ENCODE measurements at regions not wholly inside any gene's neighbourhood (a gene's known extent, or its start where the extent isn't known, plus 50 kb on each side); places are given as distances from the start of the nearest gene placed in this dataset.
A peak's percentile ranks its signal among the peaks of the same experiment; 100 is the strongest.

DNA sequence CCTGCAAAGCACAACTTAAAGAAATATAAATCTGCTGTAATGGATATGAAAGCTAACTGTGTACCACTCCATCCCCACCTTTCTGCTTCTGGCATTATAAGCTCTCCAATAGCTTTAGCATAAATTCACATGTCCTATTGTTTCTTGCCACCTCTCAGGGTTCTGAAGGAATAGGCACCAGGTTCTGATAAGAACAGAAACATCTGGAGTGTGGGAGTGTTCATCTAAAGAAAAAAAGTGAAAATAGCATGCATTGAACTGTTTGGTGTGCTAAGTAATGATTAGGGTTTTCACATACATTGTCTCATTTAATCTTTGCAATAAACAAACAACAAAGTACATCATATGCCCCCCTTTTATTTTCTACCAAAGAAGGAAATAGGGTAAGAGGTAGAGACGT lies 72.3 kb downstream of the FAM76B start:
- Mint-ChIP-seq H3K4me3 (ENCODE audit: unreplicated experiment) (no peak overlapping the region), H3K9me3 (ENCODE audit: low read depth) (no peaks in the 10 kb centered on the region), H3K27ac (ENCODE audit: unreplicated experiment) (no peak overlapping the region), H3K36me3 (ENCODE audit: low read depth) (no peaks in the 10 kb centered on the region), H3K4me1 (ENCODE audit: low read depth) (peaks cover 51% of the 10 kb centered on the region), H3K27me3 (ENCODE audit: low read depth) (no peaks in the 10 kb centered on the region)
- TF ChIP-seq, protein P1, sequence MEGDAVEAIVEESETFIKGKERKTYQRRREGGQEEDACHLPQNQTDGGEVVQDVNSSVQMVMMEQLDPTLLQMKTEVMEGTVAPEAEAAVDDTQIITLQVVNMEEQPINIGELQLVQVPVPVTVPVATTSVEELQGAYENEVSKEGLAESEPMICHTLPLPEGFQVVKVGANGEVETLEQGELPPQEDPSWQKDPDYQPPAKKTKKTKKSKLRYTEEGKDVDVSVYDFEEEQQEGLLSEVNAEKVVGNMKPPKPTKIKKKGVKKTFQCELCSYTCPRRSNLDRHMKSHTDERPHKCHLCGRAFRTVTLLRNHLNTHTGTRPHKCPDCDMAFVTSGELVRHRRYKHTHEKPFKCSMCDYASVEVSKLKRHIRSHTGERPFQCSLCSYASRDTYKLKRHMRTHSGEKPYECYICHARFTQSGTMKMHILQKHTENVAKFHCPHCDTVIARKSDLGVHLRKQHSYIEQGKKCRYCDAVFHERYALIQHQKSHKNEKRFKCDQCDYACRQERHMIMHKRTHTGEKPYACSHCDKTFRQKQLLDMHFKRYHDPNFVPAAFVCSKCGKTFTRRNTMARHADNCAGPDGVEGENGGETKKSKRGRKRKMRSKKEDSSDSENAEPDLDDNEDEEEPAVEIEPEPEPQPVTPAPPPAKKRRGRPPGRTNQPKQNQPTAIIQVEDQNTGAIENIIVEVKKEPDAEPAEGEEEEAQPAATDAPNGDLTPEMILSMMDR (IDR thresholded peaks at IDR 0.05): no peak
- no peak for DNase-seq (ENCODE audit: low spot score)

DNA sequence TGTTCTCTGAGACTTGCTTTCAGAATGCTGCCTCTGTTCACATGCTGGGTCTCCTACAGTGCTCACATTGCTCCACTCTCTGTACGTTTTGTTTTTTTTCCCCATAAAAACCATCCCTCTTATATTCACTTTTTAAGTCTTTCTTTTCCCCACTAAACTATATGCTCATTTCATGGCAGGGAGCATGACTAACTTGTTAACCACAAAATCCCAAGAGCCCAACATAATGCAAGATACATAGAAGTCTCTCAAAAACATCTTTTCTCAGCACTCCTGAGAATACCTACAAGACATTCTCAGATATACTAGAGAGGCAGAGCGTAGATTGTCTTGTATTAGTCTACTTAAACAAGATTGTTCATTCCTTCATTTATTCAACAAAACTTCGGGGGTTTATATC lies 73.3 kb downstream of the FAM76B start:
- no peak for DNase-seq (ENCODE audit: low spot score)
- Mint-ChIP-seq H3K9me3 (ENCODE audit: low read depth) (no peaks in the 10 kb centered on the region), H3K27ac (ENCODE audit: unreplicated experiment) (peak overlapping the region; percentile 71), H3K4me1 (ENCODE audit: low read depth) (peaks cover 61% of the 10 kb centered on the region), H3K27me3 (ENCODE audit: low read depth) (no peaks in the 10 kb centered on the region), H3K36me3 (ENCODE audit: low read depth) (no peaks in the 10 kb centered on the region), H3K4me3 (ENCODE audit: unreplicated experiment) (no peak overlapping the region)
- TF ChIP-seq, protein P1 (IDR thresholded peaks at IDR 0.05): no peak

DNA sequence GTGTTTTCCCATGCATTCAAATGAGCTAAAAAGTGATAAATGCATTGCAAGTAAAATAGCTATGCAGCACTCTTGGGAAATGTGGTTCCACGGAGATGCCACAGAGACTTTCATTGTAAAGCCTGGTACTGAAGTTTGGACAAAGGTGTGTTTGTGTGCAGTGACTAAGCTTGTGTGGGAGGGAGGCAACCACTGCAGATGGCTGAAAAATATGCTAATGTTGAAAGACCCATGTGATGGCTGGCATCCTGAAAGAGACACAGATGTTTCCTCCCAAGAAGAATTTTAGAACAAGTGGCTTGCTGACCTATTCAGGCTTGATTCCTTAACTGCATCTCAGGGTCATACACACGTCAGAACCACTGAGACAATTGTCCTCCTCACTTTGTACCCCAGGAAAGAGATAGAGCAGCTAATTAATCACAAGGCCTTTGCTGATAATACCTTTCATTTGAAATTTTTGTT lies 73.8 kb downstream of the FAM76B start:
- Mint-ChIP-seq H3K4me3 (ENCODE audit: unreplicated experiment) (no peak overlapping the region), H3K36me3 (ENCODE audit: low read depth) (no peaks in the 10 kb centered on the region)

DNA sequence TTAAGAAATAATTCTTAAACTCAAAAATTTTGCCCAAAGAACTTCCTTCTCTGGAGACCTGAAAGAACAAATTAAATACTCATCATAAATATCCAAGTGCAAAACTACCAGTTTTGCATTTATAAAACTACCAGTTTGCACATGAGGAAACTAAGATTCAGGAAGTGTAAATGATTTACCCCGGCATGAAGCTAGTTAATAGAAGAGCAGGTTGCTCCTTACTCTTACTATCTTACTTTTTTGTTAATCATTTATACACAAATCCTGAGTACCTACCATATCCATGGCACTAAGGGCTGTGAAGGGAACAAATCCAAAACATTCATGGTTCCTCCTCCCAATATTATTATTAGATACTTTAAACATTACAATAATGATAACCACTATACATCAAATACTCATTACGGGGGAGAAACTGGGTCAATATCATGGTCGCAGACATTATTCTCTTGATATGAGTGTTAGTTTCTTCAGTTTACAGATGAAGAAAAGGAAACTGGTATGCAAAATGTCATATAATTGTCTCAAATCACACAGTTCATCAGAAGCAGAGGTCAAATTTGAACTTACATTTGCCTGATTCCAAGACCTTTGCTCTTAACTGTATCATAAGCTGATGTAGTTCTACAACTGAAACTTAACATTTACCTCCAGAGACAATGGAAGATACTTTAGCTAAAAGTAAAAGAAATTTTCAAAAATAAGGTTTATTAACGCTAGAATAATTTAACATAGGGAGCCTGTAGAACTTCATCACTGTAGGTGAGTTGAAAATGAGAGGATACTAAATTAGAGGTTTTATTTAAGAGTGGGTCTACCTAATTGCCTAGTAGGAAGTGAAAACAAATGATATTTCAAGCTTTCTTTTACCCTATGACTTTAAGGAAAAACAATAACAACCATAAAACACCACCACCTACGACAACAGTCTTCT lies 74.5 kb downstream of the FAM76B start:
- Mint-ChIP-seq H3K4me3 (ENCODE audit: unreplicated experiment) (no peak overlapping the region), H3K27ac (ENCODE audit: unreplicated experiment) (peak overlapping the region; percentile 71), H3K27me3 (ENCODE audit: low read depth) (no peaks in the 10 kb centered on the region), H3K4me1 (ENCODE audit: low read depth) (peaks cover 66% of the 10 kb centered on the region), H3K36me3 (ENCODE audit: low read depth) (no peaks in the 10 kb centered on the region), H3K9me3 (ENCODE audit: low read depth) (no peaks in the 10 kb centered on the region)
- TF ChIP-seq, protein P1 (IDR thresholded peaks at IDR 0.05): no peak
- DNase-seq (ENCODE audit: low spot score): no peak

More for the DNA sequence above, 73.8 kb downstream of the FAM76B start:
- peak overlapping the region; percentile 71 for H3K27ac Mint-ChIP-seq (ENCODE audit: unreplicated experiment)
- peaks cover 66% of the 10 kb centered on the region for H3K4me1 Mint-ChIP-seq (ENCODE audit: low read depth)
- DNase-seq (ENCODE audit: low spot score): no peak
- H3K9me3 Mint-ChIP-seq (ENCODE audit: low read depth): no peaks in the 10 kb centered on the region
- no peaks in the 10 kb centered on the region for H3K27me3 Mint-ChIP-seq (ENCODE audit: low read depth)
- TF ChIP-seq, protein P1 (IDR thresholded peaks at IDR 0.05): no peak

DNA sequence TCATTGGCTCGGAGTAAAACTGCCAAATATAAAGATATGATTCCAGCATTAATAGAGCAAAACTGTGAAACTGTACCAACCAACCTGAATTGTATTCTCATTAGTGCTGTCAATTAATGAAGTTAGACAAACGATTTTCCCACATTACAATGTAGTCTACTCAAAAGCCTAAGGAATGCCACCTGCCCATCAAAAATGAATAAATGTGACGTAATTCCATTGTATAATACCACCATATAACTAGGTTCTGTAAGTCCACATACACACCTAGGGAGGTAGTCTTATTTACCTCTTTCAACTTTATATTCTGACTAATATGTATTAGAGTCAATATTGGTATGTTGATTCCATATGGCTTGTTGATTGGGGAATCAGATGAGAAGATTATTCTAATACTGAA lies 76.2 kb downstream of the FAM76B start:
- no peaks in the 10 kb centered on the region for H3K27me3 Mint-ChIP-seq (ENCODE audit: low read depth)
- DNase-seq (ENCODE audit: low spot score): no peak
- peaks cover under 1% of the 10 kb centered on the region for H3K36me3 Mint-ChIP-seq (ENCODE audit: low read depth)
- peaks cover 62% of the 10 kb centered on the region for H3K4me1 Mint-ChIP-seq (ENCODE audit: low read depth)
- H3K9me3 Mint-ChIP-seq (ENCODE audit: low read depth): no peaks in the 10 kb centered on the region
- TF ChIP-seq, protein P1 (IDR thresholded peaks at IDR 0.05): no peak
- H3K4me3 Mint-ChIP-seq (ENCODE audit: unreplicated experiment): no peak overlapping the region
- no peak overlapping the region for H3K27ac Mint-ChIP-seq (ENCODE audit: unreplicated experiment)

Data from chondrocyte (in vitro differentiated cells).